ENCODE measurements at regions not wholly inside any gene's neighbourhood (a gene's known extent, or its start where the extent isn't known, plus 50 kb on each side); places are given as distances from the start of the nearest gene placed in this dataset.
A peak's percentile ranks its signal among the peaks of the same experiment; 100 is the strongest.

- no peak for DNase-seq (ENCODE audit: low read depth in 1 of 2, low spot score in 2 of 2)
- H3K27me3 ChIP-seq (replicated peaks) = no peaks in the 10 kb centered on the region; the same call in 1 of the 2 replicates
- no peaks in the 10 kb centered on the region for H3K9me3 ChIP-seq (replicated peaks)
- H3K36me3 ChIP-seq = no peaks in the 10 kb centered on the region
- no peak overlapping the region for H3K4me3 ChIP-seq
- no peak overlapping the region for H3K27ac ChIP-seq
- peaks cover 13% of the 10 kb centered on the region; the same call in 1 of the 2 replicates for H3K4me1 ChIP-seq (replicated peaks)
Measured at GRCh38 chr1:219538886-219539285, 74.0 kb downstream of the ZC3H11B start.

- no peaks in the 10 kb centered on the region; the same call in 1 of the 2 replicates for H3K27me3 ChIP-seq (replicated peaks)
- H3K36me3 ChIP-seq = no peaks in the 10 kb centered on the region
- H3K4me3 ChIP-seq = no peak overlapping the region
- H3K27ac ChIP-seq = no peak overlapping the region
- H3K4me1 ChIP-seq (replicated peaks) = no peaks in the 10 kb centered on the region
- no peaks in the 10 kb centered on the region for H3K9me3 ChIP-seq (replicated peaks)
- DNase-seq (ENCODE audit: low read depth in 1 of 2, low spot score in 2 of 2) = no peak
Measured at GRCh38 chr1:219537223-219537631, 75.7 kb downstream of the ZC3H11B start.

- Histone ChIP-seq H3K27me3 (replicated peaks) (no peaks in the 10 kb centered on the region; the same call in 1 of the 2 replicates), H3K4me3 (no peak overlapping the region), H3K36me3 (no peaks in the 10 kb centered on the region), H3K27ac (no peak overlapping the region), H3K9me3 (replicated peaks) (no peaks in the 10 kb centered on the region), H3K4me1 (replicated peaks) (no peaks in the 10 kb centered on the region)
- DNase-seq (ENCODE audit: low read depth in 1 of 2, low spot score in 2 of 2) = no peak
Measured at GRCh38 chr1:219536038-219536437, 76.9 kb downstream of the ZC3H11B start.

GRCh38 chr1:219534991-219535390 is 77.9 kb downstream of the ZC3H11B start:
- H3K4me3 ChIP-seq = no peak overlapping the region
- no peaks in the 10 kb centered on the region; the same call in 1 of the 2 replicates for H3K27me3 ChIP-seq (replicated peaks)
- H3K9me3 ChIP-seq (replicated peaks) = no peaks in the 10 kb centered on the region
- H3K36me3 ChIP-seq = no peaks in the 10 kb centered on the region
- no peak overlapping the region for H3K27ac ChIP-seq
- no peak for DNase-seq (ENCODE audit: low read depth in 1 of 2, low spot score in 2 of 2)
- no peaks in the 10 kb centered on the region for H3K4me1 ChIP-seq (replicated peaks)

- Histone ChIP-seq H3K27ac (no peak overlapping the region), H3K36me3 (no peaks in the 10 kb centered on the region), H3K9me3 (replicated peaks) (no peaks in the 10 kb centered on the region), H3K4me3 (no peak overlapping the region), H3K27me3 (replicated peaks) (no peaks in the 10 kb centered on the region; the same call in 1 of the 2 replicates), H3K4me1 (replicated peaks) (no peaks in the 10 kb centered on the region)
- no peak for DNase-seq (ENCODE audit: low read depth in 1 of 2, low spot score in 2 of 2)
Measured at GRCh38 chr1:219533280-219533679, 79.6 kb downstream of the ZC3H11B start.

GRCh38 chr1:219529116-219529515 is 83.8 kb downstream of the ZC3H11B start:
- Histone ChIP-seq H3K27me3 (replicated peaks) (no peaks in the 10 kb centered on the region), H3K4me3 (no peak overlapping the region), H3K4me1 (replicated peaks) (no peaks in the 10 kb centered on the region), H3K36me3 (no peaks in the 10 kb centered on the region), H3K27ac (no peak overlapping the region), H3K9me3 (replicated peaks) (no peaks in the 10 kb centered on the region)
- DNase-seq (ENCODE audit: low read depth in 1 of 2, low spot score in 2 of 2) = no peak

- H3K9me3 ChIP-seq (replicated peaks) = no peaks in the 10 kb centered on the region
- DNase-seq (ENCODE audit: low read depth in 1 of 2, low spot score in 2 of 2) = no peak
- no peaks in the 10 kb centered on the region for H3K27me3 ChIP-seq (replicated peaks)
- no peaks in the 10 kb centered on the region for H3K4me1 ChIP-seq (replicated peaks)
- no peak overlapping the region for H3K27ac ChIP-seq
- no peaks in the 10 kb centered on the region for H3K36me3 ChIP-seq
- H3K4me3 ChIP-seq = no peak overlapping the region
Measured at GRCh38 chr1:219528633-219529032, 84.3 kb downstream of the ZC3H11B start.

GRCh38 chr1:219527994-219528393 is 84.9 kb downstream of the ZC3H11B start:
- Histone ChIP-seq H3K27ac (no peak overlapping the region), H3K4me3 (no peak overlapping the region), H3K36me3 (no peaks in the 10 kb centered on the region), H3K27me3 (replicated peaks) (no peaks in the 10 kb centered on the region), H3K4me1 (replicated peaks) (no peaks in the 10 kb centered on the region), H3K9me3 (replicated peaks) (no peaks in the 10 kb centered on the region)
- DNase-seq (ENCODE audit: low read depth in 1 of 2, low spot score in 2 of 2) = no peak

- Histone ChIP-seq H3K4me1 (replicated peaks) (no peaks in the 10 kb centered on the region), H3K9me3 (replicated peaks) (no peaks in the 10 kb centered on the region), H3K27me3 (replicated peaks) (no peaks in the 10 kb centered on the region), H3K27ac (no peak overlapping the region), H3K36me3 (no peaks in the 10 kb centered on the region), H3K4me3 (no peak overlapping the region)
- no peak for DNase-seq (ENCODE audit: low read depth in 1 of 2, low spot score in 2 of 2)
Measured at GRCh38 chr1:219526074-219526473, 86.8 kb downstream of the ZC3H11B start.

GRCh38 chr1:219523411-219523810 is 89.5 kb downstream of the ZC3H11B start:
- H3K27ac ChIP-seq = no peak overlapping the region
- no peak for DNase-seq (ENCODE audit: low read depth in 1 of 2, low spot score in 2 of 2)
- H3K4me1 ChIP-seq (replicated peaks) = peaks cover 12% of the 10 kb centered on the region
- no peak overlapping the region for H3K4me3 ChIP-seq
- no peaks in the 10 kb centered on the region for H3K9me3 ChIP-seq (replicated peaks)
- no peaks in the 10 kb centered on the region for H3K27me3 ChIP-seq (replicated peaks)
- H3K36me3 ChIP-seq = no peaks in the 10 kb centered on the region

GRCh38 chr1:219521325-219521724 is 91.6 kb downstream of the ZC3H11B start:
- Histone ChIP-seq H3K27ac (no peak overlapping the region), H3K27me3 (replicated peaks) (no peaks in the 10 kb centered on the region), H3K4me1 (replicated peaks) (peaks cover 27% of the 10 kb centered on the region), H3K36me3 (no peaks in the 10 kb centered on the region), H3K9me3 (replicated peaks) (no peaks in the 10 kb centered on the region), H3K4me3 (no peak overlapping the region)
- no peak for DNase-seq (ENCODE audit: low read depth in 1 of 2, low spot score in 2 of 2)

GRCh38 chr1:219520241-219520640 is 92.7 kb downstream of the ZC3H11B start:
- DNase-seq (ENCODE audit: low read depth in 1 of 2, low spot score in 2 of 2) = no peak
- Histone ChIP-seq H3K4me1 (replicated peaks) (peaks cover 27% of the 10 kb centered on the region), H3K27me3 (replicated peaks) (no peaks in the 10 kb centered on the region), H3K36me3 (no peaks in the 10 kb centered on the region), H3K9me3 (replicated peaks) (no peaks in the 10 kb centered on the region), H3K4me3 (no peak overlapping the region), H3K27ac (no peak overlapping the region)

- Histone ChIP-seq H3K36me3 (no peaks in the 10 kb centered on the region), H3K4me1 (replicated peaks) (peaks cover 27% of the 10 kb centered on the region), H3K9me3 (replicated peaks) (no peaks in the 10 kb centered on the region), H3K27ac (peak overlapping the region; percentile 27; the same call in 1 of the 2 replicates), H3K4me3 (no peak overlapping the region), H3K27me3 (replicated peaks) (no peaks in the 10 kb centered on the region)
- no peak for DNase-seq (ENCODE audit: low read depth in 1 of 2, low spot score in 2 of 2)
Measured at GRCh38 chr1:219518907-219519248, 94.0 kb downstream of the ZC3H11B start.

- DNase-seq (ENCODE audit: low read depth in 1 of 2, low spot score in 2 of 2) = peak; percentile 81 to 83
- Histone ChIP-seq H3K36me3 (no peaks in the 10 kb centered on the region), H3K9me3 (replicated peaks) (no peaks in the 10 kb centered on the region), H3K27ac (peak overlapping the region; percentile 30), H3K4me3 (no peak overlapping the region), H3K27me3 (replicated peaks) (no peaks in the 10 kb centered on the region), H3K4me1 (replicated peaks) (peaks cover 27% of the 10 kb centered on the region)
Measured at GRCh38 chr1:219518168-219518906, 94.6 kb downstream of the ZC3H11B start.

GRCh38 chr1:219517031-219517430 is 95.9 kb downstream of the ZC3H11B start:
- Histone ChIP-seq H3K36me3 (no peaks in the 10 kb centered on the region), H3K9me3 (replicated peaks) (no peaks in the 10 kb centered on the region), H3K27me3 (replicated peaks) (no peaks in the 10 kb centered on the region), H3K4me3 (no peak overlapping the region), H3K4me1 (replicated peaks) (peaks cover 27% of the 10 kb centered on the region), H3K27ac (no peak overlapping the region)
- no peak for DNase-seq (ENCODE audit: low read depth in 1 of 2, low spot score in 2 of 2)
